Activated CD8-positive, alpha-beta T cell treated with anti-CD3 and anti-CD28 coated beads, Interleukin-2, amount 10 ng/mL, durations not matched to agents 7 days and 5 days (primary cell): ENCODE measurements at regions not wholly inside any gene's neighbourhood (a gene's known extent, or its start where the extent isn't known, plus 50 kb on each side); places are given as distances from the start of the nearest gene placed in this dataset.

Experiments used
- ATAC-seq: fragments of 150-1000 bp; cut with Tn5 transposase; one replicate; pipeline ENCODE4 v1.10.0; 2021; ENCODE audit warnings: moderate library complexity
- CTCF ChIA-PET: fragments of 350-600 bp; sonication (Branson Sonifier 250); formaldehyde crosslinking; loops from one replicate; lab custom pipeline; 2021; ENCODE audit warnings: antibody characterized with exemption; lab: Charles Lee
- POLR2A ChIA-PET: fragments of 350-600 bp; sonication (Branson Sonifier 250); formaldehyde crosslinking; loops from one replicate; lab custom pipeline; 2021; ENCODE audit warnings: antibody characterized with exemption; lab: Charles Lee
- DNase-seq: peaks from one replicate; pipeline ENCODE4 v3.0.0-alpha.2; 2020
- H3K27ac Mint-ChIP-seq: one replicate; pipeline ENCODE4 v1.8.0; 2021; ENCODE audit warnings: mild to moderate bottlenecking, mixed read lengths
- H3K27me3 Mint-ChIP-seq: one replicate; pipeline ENCODE4 v1.8.0; 2021; ENCODE audit warnings: low read depth, mixed read lengths
- H3K36me3 Mint-ChIP-seq: one replicate; pipeline ENCODE4 v1.8.0; 2021; ENCODE audit warnings: low read depth, mixed read lengths
- H3K4me1 Mint-ChIP-seq: one replicate; pipeline ENCODE4 v1.8.0; 2021; ENCODE audit warnings: low read depth, mixed read lengths
- H3K4me3 Mint-ChIP-seq: one replicate; pipeline ENCODE4 v1.8.0; 2021; ENCODE audit warnings: mild to moderate bottlenecking, mixed read lengths
- H3K9me3 Mint-ChIP-seq: one replicate; pipeline ENCODE4 v1.8.0; 2022; ENCODE audit warnings: mixed read lengths; ENCODE audit not compliant: insufficient read depth

- ATAC-seq (no peak), DNase-seq (no peak)
- CTCF ChIA-PET: interaction anchor here (0.9 kb wide), 1 partner anchor 156 kb away, joined by 3 read pairs; no protein-coding TSS in a partner anchor
- Mint-ChIP-seq H3K9me3 (no peaks in the 10 kb centered on the region), H3K36me3 (peaks cover 14% of the 10 kb centered on the region), H3K27ac (no peak overlapping the region), H3K4me3 (no peak overlapping the region), H3K4me1 (peaks cover 2% of the 10 kb centered on the region), H3K27me3 (no peaks in the 10 kb centered on the region)
- POLR2A ChIA-PET: no interaction called here
Measured at GRCh38 chr13:21321269-21321668, 137.8 kb downstream of the ZDHHC20 start.

- CTCF ChIA-PET: no interaction called here
- no peak for DNase-seq
Measured at GRCh38 chr13:21322327-21322965, 136.7 kb downstream of the ZDHHC20 start.

More at GRCh38 chr13:21322327-21322965, 136.7 kb downstream of the ZDHHC20 start:
- POLR2A ChIA-PET: no interaction called here
- Mint-ChIP-seq H3K36me3 (peaks cover 12% of the 10 kb centered on the region), H3K9me3 (no peaks in the 10 kb centered on the region), H3K27me3 (no peaks in the 10 kb centered on the region), H3K4me3 (no peak overlapping the region), H3K4me1 (peaks cover 2% of the 10 kb centered on the region), H3K27ac (no peak overlapping the region)
- ATAC-seq: no peak
